Myocyte (in vitro differentiated cells): ENCODE measurements at regions not wholly inside any gene's neighbourhood (a gene's known extent, or its start where the extent isn't known, plus 50 kb on each side); places are given as distances from the start of the nearest gene placed in this dataset.

Source experiments
- DNase-seq: peaks from one replicate; pipeline ENCODE4 v3.0.0-alpha.2; 2012; ENCODE audit warnings: low read depth

- DNase-seq, result no peak
Measured at GRCh38 chr9:71202931-71203330, 81.5 kb upstream of the TRPM3 start.

- DNase-seq, result no peak
Measured at GRCh38 chr9:71191708-71192107, 70.3 kb upstream of the TRPM3 start.

DNA sequence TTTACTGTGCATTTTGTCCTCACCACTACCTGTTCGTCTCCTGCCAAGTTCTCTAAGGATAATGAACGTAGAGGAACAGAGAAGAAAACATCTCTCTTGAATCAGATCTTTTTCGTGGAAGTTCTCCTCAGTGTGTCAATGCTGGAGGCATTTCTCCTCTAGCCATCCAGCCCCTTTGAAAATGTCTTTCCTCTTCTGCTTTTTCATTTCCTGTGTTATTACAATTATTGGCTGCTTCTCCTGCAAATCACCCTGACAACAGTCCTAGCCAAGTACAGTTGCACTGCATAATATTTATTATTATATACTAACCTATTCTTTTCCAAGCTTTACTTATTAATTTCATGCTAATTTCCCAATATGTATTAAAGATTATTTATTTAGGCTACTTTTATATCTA lies 61.8 kb upstream of the TRPM3 start:
- no peak for DNase-seq

GRCh38 chr9:71179183-71179582 lies 57.8 kb upstream of the TRPM3 start:
- no peak for DNase-seq

DNA sequence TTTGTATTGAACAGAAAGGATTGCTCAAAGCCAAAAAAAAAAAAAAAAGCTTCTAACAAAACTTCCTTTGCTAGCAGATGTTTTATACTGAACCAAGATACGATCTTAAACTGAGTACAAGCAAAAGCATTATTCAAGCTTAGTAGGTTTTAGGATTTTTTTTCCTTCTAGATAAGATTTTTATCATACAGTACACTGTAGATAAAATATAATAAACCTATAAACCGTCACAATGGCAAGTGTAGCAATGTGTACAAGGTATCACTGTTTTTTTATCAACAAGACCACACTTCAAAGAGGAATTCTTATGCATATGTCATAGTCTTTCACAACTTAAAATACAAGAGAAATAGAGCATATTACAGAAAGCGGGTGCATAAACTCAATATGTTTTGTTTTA lies 56.5 kb upstream of the TRPM3 start:
- DNase-seq, result no peak

DNA sequence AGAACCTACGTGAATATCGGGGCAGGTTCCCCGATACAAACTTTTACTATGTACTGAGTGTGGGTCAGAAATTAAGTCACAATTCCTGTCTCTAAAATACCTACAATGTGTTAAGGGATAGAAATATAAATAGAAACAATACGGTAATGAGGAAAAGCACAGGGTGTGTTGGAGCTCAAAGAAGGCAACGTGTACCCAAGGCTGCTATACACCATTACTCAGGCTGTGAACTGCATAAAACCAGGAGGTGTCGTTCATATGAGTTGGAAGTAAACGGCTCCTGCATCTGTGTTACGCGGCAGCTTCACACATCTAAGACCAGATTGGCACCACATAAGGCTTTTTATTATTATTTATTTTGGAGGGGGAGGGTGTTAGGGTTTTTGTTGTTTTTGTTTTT lies 50.1 kb upstream of the TRPM3 start:
- no peak for DNase-seq
